ENCODE measurements at regions not wholly inside any gene's neighbourhood (a gene's known extent, or its start where the extent isn't known, plus 50 kb on each side); places are given as distances from the start of the nearest gene placed in this dataset.

DNA sequence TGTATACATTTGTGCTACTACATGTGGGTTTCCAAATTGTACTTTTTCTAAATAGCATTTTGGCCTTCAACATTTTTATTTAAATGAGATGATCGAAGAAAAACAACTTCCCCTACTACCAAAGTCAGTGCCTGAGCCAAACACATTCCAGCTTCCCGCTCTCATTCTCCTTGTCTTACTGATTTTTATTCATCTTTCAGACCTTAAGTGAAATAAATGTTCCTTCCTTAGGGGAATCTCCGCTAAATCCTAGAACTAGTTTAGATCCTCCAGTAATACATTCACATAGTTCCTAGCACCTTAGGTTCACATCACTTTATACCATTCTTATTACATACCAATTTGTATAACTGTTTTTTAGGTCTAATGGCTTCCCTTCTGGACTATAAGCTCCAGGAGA, 122.3 kb upstream of the COL3A1 start:
- no peak for DNase-seq

GRCh38 chr2:188852772-188853171, 121.4 kb upstream of the COL3A1 start:
- DNase-seq, result no peak

DNA sequence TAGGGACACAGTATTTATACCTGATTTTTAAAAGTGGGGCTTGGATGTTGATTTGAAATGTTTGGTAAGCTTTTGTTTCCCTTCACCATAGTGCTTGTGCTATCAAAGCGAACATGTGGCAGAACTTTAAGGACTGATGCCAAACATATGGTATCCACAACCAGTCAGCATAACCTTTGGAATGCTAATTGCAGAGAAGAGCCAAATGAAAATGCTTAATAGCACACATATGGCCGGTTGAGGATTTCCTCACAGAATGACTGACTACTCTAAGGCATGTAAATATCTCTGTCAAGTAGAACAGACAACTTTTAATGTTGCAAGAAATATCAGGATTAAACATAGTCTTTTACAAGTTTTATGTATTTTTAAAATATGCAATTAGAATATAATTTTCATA, 120.9 kb upstream of the COL3A1 start:
- peak; percentile 62 for DNase-seq

GRCh38 chr2:188865681-188866080, 108.5 kb upstream of the COL3A1 start:
- peak; percentile 9 for DNase-seq

DNA sequence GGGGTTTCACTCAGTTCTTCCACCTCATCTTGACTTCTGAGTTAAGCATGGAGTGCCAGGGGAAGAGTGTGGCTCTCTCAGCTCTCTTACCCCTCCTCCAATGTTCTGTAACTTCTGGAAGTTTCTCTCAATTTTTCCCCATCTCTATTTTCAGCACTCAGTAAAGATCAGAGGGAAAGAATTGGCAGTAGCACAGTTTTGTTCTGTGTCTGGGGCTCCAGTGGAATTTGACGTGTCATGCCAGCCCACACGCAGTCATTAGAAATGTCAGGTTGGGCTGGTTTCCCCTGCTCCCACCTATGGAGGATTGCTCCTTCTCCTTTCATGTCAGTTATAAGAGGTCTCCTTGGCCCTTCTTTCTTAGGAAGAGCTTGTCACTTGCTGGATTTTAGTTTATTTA, 104.6 kb upstream of the COL3A1 start:
- DNase-seq, result peak; percentile 44

- DNase-seq, result peak; percentile 79
These were observed 103.9 kb upstream of the COL3A1 start for GRCh38 chr2:188870289-188870688.

DNA sequence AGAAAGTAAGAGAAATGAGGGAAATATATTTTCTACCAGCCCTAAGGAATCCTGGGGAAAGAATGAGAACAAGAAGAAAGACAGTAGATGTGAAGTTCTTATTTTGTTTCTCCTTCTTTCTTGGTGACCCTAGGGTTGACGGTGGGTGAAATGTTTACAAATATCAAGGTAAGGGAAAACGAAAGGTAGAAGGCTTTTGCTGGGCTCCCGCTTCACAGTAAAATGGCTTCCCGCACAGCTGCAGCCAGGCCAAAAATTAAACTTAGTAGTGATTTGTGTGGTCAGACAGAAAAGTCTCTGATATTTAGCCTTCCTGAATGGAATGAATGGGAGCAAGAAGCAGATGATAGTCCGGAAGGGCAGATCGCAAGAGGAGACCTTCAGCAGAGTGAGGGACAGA, 99.1 kb upstream of the COL3A1 start:
- no peak for DNase-seq

DNA sequence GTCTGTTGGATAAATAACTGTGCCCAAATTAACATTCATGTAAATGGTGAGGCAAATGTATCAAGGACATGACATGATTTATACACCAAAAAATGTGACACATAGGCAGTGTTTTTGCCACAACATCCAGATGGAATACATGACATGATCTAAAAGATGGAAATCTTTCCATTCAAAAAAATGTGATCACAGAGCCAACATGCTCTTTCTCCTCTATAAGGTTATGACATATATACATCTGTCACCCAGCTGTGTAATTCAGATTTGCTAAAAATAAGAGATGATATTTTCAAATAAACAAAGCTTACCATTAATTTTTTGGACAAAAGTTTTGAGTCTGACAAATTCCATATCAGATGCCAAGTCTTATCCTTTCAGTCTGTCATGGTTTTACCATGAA, 95.5 kb upstream of the COL3A1 start:
- no peak for DNase-seq

GRCh38 chr2:188880740-188881139, 93.4 kb upstream of the COL3A1 start:
- no peak for DNase-seq

GRCh38 chr2:188881434-188881833, 92.7 kb upstream of the COL3A1 start:
- no peak for DNase-seq

DNA sequence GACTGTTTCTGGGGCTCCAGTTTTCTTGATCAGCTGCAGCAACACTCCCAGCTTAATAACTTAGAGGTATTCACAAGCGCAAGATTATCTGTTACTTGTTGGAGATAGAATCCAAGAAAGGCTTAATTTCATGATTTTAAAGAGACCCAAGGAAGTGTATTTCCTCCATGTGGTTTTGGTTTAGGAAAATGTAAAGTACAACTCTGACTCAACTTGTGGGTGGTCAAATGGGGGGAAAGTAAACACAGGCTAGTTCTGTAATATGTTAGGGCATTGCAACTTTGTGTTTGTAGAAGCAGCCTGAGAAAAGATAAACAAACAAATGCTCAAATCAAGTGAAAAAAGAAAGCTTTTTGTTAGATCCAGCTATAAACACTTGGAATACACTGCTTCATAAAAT, 90.1 kb upstream of the COL3A1 start:
- DNase-seq, result peak; percentile 64

- DNase-seq, result no peak
These were observed 89.7 kb upstream of the COL3A1 start for GRCh38 chr2:188884517-188884916.

GRCh38 chr2:188889187-188889586, 85.0 kb upstream of the COL3A1 start:
- DNase-seq, result no peak

DNA sequence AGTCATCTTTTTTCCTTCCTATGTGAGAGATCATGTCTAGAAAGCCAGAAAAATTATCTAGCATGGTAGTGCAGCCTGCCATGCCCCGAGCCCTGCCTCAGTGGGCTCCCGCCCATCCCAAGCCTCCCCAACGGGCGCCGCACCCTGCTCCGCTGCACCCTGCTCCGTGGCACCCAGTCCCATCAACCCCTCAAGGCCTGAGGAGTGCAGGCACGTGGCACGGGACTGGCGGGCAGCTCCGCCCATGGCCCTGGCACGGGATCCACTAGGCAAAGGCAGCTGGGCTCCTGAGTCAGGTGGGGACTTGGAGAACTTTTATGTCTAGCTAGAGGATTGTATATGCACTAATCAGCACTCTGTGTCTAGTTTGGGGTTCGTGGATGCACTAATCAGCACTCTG, 83.4 kb upstream of the COL3A1 start:
- no peak for DNase-seq

DNA sequence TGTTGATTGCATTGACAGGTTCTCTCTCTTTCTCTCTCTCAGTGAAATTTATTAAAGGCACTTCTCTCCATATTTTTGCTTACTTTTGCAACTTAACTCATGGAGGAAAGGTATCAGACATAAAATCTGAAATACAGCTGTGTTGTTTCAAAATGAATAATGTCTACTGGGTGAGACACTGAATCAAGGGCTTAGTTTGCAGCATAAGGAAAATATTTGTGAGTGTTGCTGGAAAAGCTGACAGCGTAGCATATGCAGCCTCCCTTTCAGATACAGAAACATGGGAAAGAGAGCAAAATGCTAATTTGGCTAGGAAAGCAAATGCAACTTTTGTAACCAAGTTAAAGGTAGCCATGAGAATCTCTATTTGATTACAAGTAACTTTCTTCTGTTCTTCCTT, 81.5 kb upstream of the COL3A1 start:
- no peak for DNase-seq

DNA sequence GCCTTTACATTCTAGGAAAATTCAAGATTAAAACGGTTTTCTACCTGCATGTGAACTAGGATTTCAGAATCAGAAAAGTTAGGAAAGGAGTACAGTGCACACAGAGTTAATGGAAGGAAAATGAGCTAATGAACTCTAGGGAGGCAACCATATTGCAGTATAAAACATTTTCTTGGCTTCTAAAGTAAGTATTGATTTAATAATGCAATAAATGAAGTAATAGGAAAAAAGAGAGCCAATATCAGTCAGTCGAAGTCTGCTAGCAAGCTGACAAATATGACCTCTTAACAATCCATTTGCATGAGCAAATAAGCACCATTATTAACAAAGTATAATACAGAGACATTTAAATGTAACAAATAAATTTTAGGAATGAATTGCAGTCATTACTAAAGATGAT, 80.2 kb upstream of the COL3A1 start:
- no peak for DNase-seq

DNA sequence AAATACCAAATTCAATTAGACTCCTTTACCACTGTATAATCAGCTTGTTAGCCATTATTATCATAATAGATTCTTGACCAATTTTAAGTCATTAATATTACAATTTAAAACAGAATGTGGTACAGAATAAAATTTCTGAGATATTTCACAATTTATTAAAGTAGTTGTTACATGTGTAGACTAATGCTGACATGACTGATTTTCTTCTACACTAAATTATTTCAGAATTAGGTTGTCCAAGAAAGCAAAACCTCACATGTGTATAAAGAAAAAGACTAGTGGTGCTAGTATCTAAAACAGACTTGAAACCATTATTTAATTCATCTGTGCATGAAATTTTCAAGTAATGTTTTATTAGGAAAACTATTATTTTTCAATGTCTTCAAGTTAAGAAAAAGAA, 79.2 kb upstream of the COL3A1 start:
- DNase-seq, result no peak

- no peak for DNase-seq
These were observed 77.1 kb upstream of the COL3A1 start for GRCh38 chr2:188897096-188897495.

GRCh38 chr2:188898261-188898660, 75.9 kb upstream of the COL3A1 start:
- DNase-seq, result peak; percentile 15

DNA sequence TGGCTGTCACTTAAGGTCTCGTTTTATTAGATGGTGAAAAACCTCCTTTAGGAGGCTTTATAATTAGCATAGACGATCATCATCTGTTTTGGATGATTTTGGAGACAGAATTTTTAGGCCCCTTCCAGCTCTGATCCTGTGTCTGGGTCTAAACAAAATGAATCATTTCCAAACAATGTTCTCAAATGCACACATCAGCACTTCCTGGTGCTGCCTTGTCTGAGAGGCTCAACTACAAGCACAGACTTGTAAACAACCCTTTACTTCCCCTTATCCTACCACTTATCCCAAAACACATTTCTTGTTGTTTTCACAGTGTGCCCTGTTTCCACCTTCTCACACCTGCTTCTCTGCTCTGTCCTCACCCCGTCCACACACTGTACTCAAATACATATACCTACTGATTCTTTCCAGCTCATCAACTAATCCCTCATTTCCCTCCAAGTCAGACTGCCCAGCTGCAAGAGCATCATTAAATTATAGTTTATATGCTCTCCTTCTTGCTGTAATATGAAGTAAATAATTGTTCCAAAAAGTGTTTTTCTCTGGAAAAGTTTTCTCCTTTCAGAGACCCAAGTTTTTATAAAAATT, 71.2 kb upstream of the COL3A1 start:
- peak; percentile 45 for DNase-seq

- no peak for DNase-seq
These were observed 70.4 kb upstream of the COL3A1 start for GRCh38 chr2:188903740-188904139.

DNA sequence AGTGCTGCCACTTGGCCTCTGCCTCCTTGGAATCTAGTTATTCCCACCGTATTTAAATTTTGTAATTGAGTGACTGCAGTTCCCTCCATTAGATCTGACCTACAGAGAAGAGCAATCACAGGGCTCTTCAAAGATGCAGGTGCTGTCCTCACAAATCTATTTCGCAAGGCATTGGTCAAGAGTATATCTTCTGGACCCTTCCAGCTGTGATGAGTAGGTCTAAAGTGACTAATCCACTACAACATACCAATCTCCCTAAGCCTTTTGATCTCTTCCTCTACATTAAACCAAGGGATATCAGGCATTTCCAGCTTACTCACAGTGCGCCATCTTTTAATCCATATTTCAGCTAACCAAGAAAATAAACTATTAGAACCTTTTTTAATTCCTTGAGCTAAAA, 65.1 kb upstream of the COL3A1 start:
- DNase-seq, result no peak

DNA sequence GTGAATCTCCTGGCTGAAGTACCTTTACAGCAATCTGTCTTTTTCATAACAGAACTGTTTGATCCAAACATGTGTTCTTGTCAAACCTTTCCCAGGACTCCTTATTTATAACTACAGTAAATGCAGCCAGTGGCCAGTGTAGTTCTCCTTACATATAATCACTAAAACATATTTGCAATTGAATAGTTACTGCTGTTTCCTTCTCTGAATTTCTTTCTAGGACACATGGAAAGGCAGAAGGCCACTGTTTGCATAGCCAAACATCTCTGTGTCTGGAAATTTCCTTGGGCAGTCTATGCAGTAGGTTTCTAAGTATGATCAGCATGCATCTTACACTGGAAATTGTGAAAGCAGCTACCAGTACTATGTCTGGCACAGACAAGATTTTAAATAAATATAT, 57.4 kb upstream of the COL3A1 start:
- DNase-seq, result no peak

GRCh38 chr2:188917632-188918031, 56.5 kb upstream of the COL3A1 start:
- no peak for DNase-seq

DNA sequence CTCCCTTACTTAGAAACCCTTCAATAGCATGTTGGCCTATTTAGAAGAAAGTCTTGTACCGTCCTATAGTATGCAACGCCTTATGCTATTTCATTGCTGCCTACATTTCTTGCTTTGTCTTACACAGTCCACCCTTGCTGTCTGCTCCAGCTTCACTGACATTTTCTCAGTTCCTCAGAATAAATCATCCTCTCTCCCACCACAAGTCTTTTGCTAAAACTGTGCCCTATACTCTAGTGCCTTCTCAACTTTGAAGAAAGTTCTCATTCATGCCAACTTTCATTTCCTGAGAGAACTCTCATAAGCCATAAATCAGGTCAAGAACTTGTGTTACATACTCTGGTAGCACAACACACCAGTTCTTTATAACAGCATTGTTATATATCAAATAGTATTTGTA, 54.3 kb upstream of the COL3A1 start:
- no peak for DNase-seq

GRCh38 chr2:188922191-188922590, 52.0 kb upstream of the COL3A1 start:
- no peak for DNase-seq
